Stimulated activated CD8-positive, alpha-beta memory T cell treated with anti-CD3 and anti-CD28 coated beads, Interleukin-15, amount 100 ng/mL, for 48 hours (primary cell): ENCODE measurements at regions not wholly inside any gene's neighbourhood (a gene's known extent, or its start where the extent isn't known, plus 50 kb on each side); places are given as distances from the start of the nearest gene placed in this dataset.

Experiments used
- DNase-seq, 2 donors: peaks; one replicate each; pipeline ENCODE4 v3.0.0-alpha.2; 2020; ENCODE audit warnings: low read depth in 2 of 2

GRCh38 chr4:145427991-145428390, 53.7 kb upstream of the SMAD1 start:
- DNase-seq, result no peak

- no peak for DNase-seq
Observed at GRCh38 chr4:145427221-145427620, 54.4 kb upstream of the SMAD1 start.

GRCh38 chr4:145423017-145423708, 58.5 kb upstream of the SMAD1 start:
- DNase-seq, result no peak

GRCh38 chr4:145420595-145421214, 60.9 kb upstream of the SMAD1 start:
- DNase-seq, result no peak

GRCh38 chr4:145418739-145419138, 62.9 kb upstream of the SMAD1 start:
- no peak for DNase-seq

GRCh38 chr4:145417348-145418130, 64.1 kb upstream of the SMAD1 start:
- no peak for DNase-seq

- no peak for DNase-seq
Observed at GRCh38 chr4:145414841-145415240, 66.8 kb upstream of the SMAD1 start.

- DNase-seq, result no peak
Observed at GRCh38 chr4:145414226-145414625, 67.4 kb upstream of the SMAD1 start.

GRCh38 chr4:145406970-145407369, 74.7 kb upstream of the SMAD1 start:
- DNase-seq, result no peak

- DNase-seq, result no peak
Observed at GRCh38 chr4:145404761-145405160, 76.9 kb upstream of the SMAD1 start.

- DNase-seq, result no peak
Observed at GRCh38 chr4:145396581-145396980, 85.1 kb upstream of the SMAD1 start.

- no peak for DNase-seq
Observed at GRCh38 chr4:145390571-145390970, 91.1 kb upstream of the SMAD1 start.

GRCh38 chr4:145389550-145389949, 92.1 kb upstream of the SMAD1 start:
- DNase-seq, result no peak

- no peak for DNase-seq
Observed at GRCh38 chr4:145388043-145388442, 93.6 kb upstream of the SMAD1 start.

- DNase-seq, result no peak
Observed at GRCh38 chr4:145387079-145387478, 94.6 kb upstream of the SMAD1 start.

- no peak for DNase-seq
Observed at GRCh38 chr4:145381163-145381562, 100.5 kb upstream of the SMAD1 start.

GRCh38 chr4:145380123-145380522, 101.5 kb upstream of the SMAD1 start:
- no peak for DNase-seq

GRCh38 chr4:145375416-145375815, 106.2 kb upstream of the SMAD1 start:
- no peak for DNase-seq

GRCh38 chr4:145352438-145353145, 129.1 kb upstream of the SMAD1 start:
- no peak for DNase-seq

- DNase-seq, result no peak
Observed at GRCh38 chr4:145351922-145352321, 129.7 kb upstream of the SMAD1 start.

GRCh38 chr4:145351162-145351561, 130.5 kb upstream of the SMAD1 start:
- DNase-seq, result no peak

GRCh38 chr4:145348291-145348690, 133.4 kb upstream of the SMAD1 start:
- DNase-seq, result no peak
